Fibroblast of the conjunctiva (primary cell): ENCODE measurements at regions not wholly inside any gene's neighbourhood (a gene's known extent, or its start where the extent isn't known, plus 50 kb on each side); places are given as distances from the start of the nearest gene placed in this dataset.

Experiments used
- DNase-seq: peaks from one replicate; pipeline ENCODE4 v3.0.0-alpha.2; 2010; ENCODE audit warnings: low read depth

DNA sequence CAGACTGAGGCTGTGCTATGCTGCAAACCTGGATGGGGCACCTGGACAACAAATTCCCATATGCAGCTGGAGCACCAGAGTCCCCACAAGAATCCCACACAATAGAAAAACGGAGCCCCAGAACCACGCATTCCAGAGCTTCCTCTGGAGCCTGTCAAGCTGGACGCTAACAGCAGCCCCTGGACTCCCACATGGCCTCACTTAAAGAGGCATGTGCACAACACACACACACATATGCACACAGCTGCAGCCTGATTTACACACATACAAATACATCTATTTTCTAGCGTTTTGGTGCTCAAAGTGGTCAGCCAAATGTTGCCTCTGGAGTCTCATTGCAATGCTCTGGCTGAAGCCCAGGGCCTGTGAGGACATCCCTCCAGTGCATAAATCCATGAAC, 632.7 kb upstream of the ID2 start:
- no peak for DNase-seq

DNA sequence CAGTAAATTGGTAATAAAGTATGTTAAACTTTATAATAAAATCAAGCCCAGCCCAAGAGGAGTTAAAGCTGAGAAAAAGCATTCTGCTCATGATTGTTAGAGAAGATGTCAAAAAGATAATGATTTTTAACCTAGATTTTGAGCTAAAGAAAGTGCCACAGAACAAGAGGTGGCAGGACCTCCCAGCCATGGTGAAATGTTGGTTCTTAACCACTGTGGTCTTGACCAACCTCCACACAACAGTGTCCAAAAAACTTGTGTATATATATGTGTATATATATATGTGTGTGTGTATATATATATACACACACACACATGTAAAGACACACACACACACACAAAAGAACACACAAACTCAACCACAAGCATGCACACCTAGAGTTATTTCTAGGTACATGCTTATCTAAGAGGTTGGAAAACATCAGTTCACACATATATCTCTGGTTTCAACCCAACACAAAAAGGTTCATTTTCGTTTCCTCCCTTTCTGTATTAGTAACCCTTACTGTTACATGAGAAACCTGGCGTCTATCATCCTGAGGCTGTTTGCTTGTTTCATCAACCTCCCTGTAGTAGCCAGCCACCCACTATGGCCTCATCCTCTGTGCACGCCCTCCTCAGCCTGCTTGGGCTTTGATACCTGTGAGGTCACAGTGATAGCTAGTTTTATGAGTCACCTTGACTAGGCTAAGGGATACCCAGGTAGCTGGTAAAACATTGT, 631.8 kb upstream of the ID2 start:
- DNase-seq: no peak

DNA sequence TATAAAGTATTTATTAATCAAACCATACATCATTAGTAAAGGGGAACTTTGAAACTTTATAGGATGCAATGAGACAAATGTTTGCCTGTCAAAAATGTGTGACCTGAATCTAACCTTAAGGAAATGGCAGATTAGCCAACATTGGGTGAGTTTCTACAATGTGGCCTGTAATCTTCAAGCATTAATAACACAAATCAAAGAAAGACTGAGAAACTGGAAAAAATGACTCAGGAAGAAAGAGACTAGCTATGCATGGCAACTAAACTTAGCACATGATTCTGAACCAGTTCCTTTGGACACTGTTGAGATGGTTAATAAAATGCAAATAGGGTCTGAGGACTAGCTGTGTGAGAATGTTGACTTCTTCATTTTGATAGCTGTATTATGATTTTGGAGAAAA, 628.6 kb upstream of the ID2 start:
- no peak for DNase-seq

DNA sequence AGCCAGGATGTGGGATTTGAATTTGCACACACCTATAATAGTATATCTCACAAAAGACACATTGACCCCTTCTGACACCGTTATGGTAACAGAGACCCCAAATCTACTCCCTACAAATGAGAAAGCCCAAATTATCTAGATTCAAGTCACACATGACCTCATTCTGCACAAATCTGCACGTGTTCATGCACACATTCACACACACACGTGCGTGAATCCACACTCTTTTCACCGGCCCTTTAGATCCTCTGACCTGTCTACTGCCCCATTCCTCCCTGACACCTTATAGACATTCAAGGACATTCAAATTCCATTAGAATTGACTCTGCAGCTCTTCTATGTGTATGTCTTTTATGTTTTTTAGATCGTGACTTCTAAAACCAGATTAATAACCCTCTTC, 627.8 kb upstream of the ID2 start:
- no peak for DNase-seq

DNA sequence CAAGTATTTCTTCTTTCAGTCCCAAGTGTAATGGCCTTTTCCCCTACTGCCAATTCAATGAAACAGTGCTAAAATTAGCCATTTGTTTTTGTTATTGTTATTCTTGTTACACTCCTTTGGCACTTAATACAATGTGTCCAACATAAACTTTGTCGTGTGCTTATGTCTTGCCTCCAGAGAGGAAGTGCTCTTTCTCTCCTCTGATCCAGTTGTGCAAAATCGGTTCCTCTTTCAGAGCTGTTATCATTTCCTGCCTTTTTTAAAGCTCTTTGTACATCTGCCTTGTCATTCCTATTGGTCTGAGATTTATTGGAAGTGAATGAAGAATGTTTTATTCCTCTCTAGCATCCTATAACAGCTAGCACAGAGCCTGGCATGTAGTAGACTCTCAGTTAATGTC, 623.2 kb upstream of the ID2 start:
- no peak for DNase-seq

DNA sequence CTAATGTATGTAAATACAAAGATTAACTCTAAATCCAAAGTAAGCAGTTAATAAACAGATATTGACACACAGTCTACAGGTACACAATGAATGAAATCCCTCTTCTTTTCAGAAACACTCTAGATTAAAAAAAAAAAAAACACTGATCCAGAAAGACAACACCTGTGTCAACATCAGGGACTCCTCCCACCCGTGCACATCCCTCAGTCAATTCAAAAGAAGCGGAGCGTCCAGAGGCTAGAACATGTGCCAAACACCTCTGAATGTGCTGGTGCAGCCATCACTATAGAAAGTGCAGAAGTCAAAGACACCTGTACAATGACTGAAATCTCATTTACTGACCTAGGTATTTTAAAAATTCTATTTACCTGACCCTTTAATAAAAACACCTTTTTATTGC, 622.6 kb upstream of the ID2 start:
- no peak for DNase-seq

DNA sequence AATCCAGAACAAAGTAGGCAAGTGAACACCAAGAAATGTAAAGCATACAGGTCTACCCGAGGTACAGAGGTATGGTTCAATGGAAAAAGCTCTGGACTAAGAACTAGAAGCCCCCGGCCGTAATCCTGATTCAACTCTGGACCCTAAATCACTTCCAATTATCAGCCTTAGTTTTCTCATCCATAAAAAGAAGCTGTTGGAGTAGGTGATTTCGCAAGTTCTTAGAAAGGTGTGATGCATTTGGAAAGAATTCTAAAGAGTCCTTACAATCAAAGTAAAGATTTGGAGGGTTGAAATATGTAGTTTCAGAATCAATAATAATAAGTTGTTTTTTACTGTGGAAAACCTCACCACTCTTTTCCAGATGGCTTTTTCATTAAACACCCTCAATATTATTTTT, 622.1 kb upstream of the ID2 start:
- no peak for DNase-seq

DNA sequence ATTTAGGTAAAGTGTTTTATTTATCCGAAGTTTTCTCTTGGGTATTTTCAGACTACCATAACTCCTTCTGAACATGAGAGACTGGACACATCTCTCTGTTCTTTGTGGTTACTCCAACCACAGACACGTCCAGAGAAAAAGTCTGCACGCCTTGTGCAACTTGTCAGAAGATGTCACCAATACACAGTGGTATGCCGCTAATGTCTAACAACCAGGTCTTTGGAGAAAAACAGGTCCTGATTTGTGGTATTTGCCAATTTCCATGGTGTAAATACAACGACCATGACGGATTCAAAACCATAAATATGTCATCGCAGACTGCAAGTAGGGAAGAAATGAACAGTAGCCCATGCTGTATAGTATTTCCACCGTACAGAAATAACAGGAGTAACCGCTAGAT, 620.6 kb upstream of the ID2 start:
- DNase-seq: no peak

DNA sequence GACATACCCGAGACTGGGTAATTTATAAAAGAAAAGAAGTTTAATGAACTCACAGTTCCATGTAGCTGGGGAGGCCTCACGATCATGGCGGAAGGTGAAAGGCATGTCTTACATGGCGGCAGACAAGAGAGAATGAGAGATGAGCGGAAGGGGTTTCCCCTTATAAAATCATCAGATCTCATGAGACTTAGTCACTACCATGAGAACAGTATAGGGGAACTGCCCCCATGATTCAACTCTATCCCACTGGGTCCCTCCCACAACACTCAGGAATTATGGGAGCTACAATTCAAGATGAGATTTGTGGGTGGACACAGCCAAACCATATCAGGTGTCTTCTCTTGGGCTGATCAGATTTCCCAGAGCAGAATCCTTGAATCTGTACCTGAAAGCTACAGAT, 617.3 kb upstream of the ID2 start:
- no peak for DNase-seq

DNA sequence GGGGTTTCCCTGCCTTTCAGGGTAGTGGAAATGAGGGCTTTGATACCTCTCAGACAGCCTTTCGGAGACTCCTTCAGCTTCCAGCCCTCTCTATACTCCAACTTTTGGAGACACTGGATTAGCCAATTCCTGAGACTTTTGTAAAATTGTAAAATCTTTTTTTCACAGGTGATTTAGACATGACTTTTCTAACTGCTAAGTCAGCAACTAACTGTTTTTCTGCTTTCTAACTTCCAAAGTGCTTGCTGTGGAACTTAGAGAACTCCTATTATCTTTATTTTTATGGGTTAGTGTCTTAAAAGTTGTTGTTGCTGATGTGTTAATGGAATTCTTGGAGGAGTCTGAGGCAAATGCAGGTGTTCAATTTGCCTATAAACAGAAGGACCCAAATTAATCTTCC, 616.7 kb upstream of the ID2 start:
- DNase-seq: no peak

DNA sequence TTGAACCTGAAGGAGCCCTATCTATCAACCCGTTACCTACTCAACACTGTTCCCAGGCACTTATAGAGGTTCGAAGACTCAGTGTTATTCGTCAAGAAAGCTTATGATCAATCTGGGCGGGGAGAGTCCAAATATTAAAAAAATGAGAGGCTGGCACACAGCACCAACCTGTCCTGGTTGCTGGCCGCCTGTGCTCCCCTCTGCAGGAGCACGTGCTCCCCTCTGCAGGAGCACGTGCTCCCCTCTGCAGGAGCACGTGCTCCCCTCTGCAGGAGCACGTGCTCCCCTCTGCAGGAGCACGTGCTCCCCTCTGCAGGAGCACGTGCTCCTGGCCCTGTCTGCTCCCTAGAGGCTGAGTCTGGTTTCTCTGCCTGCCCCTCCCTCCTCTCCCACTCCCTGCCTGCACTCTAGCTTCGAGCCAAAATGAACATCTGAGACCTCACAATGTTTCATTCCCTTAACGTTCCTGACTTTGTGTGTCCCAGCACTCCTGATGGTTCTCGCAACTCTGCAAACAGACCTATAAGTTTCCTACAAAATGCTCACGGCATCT, 614.0 kb upstream of the ID2 start:
- no peak for DNase-seq

DNA sequence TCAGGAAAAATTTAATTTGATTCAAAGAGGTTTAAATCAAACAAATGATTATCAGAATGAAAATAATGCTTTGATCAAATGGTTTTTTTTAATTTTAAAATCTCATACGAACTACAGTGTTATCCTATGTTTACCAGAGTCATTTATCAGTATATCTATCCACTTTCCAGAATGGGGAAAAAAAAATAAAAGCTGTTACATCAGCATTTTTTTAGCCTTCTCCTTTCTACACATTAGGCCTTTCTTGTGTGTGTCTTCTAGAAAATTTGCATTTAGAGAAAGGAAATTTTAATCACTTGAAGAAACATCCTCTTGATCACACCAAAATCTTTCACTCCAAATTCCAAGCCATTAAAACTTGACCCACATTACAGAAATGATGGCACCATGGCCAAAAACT, 608.9 kb upstream of the ID2 start:
- no peak for DNase-seq

DNA sequence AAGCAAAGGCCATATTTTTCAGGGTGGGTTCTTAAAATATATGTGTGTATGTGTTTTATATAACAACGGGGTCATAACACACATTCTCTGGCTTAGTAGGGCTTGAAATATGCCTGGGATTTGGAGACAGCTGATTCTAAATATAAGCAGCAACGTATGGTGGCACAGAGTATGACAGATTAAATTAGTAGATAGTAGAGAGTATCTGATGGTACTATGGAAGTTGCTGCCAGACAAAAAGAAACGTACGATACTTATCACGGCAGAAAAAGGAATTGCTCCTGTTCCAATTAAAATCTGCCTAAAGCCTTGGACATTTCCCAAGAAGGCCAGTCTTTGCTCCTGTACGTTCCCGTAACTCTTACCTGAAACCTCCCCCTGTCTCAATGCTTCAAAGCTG, 607.9 kb upstream of the ID2 start:
- no peak for DNase-seq

DNA sequence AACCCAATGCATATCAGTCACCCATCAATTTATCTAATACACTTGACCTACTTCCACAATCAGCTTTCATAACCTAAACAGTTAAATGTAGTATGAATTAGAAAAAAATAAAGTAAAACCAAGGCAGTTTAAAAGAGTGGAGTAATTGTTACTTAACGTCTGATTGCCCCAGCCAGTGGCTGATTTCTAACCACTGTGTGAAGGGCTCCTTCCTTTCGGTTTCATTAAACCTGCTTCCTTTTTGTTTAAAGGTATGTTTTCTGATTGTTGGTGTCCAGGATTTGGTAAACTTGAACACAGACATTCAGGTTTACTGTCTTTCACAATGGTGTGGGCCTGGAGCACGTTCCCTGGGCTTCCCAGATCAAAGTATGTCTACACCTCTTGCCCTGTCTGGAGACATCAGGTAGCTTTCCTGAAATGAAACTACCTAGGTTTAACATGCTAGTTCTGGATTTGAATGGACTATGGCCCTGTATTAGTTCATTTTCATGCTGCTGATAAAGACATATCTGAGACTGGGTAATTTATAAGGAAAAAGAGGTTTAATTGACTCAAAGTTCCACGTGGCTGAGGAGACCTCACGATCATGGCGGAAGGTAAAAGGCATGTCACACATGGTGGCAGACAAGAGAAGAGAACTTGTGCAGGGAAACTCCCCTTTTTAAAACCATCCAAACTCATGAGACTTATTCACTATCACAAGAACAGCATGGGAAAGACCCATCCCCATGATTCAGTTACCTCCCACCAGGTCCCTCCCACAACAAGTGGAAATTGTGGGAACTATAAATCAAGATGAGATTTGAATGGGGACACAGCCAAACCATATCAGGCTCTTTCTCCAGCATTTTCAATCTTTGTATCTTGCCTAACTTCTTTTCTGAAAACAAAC, 605.2 kb upstream of the ID2 start:
- DNase-seq: no peak

DNA sequence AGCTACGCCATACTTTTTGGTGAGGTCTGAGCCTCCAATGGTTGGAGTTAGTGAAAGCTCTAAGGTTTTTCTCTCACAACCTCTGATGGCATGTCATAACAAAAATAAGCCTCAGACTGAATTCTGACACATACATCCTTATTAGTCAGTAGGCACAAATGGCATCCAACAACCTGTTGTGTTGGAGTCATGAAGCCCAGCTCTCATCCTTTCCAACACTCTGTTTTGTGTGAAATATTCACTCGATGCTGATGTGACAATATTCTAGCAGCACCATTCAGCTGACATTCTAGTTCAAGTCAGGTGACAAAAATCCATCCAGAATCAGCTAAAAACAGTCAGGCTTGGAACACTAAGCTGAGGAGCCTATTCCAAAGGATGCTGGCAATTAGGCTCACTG, 603.2 kb upstream of the ID2 start:
- DNase-seq: no peak

DNA sequence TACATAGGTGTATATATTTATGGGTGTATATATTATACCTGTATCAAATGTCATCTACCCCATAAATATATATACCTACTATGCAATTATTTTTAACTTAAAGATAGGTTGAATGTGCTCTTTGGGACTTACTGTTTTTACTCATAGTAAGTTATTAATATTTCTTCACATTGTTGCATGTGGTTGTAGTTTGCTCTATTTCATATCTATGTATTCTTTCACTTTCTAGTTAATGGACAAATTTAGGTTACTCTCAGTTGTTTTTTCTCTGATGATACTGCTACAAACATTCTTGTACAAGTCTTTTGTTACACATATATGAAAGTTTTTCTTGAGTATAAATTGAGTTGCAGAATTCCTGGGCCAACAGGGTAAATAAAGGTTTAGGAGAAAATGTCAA, 601.8 kb upstream of the ID2 start:
- no peak for DNase-seq

DNA sequence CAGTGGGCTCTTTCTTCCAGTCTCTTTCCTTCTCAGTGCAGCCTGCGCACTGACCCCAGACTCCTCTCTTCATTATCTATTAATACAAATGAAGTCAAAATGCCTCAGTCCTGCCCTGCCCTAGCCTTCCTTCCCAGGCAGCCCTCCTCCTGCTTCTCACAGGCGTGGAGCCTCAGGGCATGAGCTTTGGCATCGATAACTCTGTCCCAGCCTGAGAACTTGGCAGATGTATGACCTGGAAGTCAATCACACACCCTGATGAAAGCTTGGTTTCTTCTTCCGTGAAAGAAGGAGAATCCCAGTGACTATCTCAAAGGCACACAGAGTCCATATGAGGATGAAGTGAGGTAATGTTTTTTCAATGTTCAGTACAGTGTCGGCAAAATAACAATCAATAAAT, 600.7 kb upstream of the ID2 start:
- no peak for DNase-seq

DNA sequence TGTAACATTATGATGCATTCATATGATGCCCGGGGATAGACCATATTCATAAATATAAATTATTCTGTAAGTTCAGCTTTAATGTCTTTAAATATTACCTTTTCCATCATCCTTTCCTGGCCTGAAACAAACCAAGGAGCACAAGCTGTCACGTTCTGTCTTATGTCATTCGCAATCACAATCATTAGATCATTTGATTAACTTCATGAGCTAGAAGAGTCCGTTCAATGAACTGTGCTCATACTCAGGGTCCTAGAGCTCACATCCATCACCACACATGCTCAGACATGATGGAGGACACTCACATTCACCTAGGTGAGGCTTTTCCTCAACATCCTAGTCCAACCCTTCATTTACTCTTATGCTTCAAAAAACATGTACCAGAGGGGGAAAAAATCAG, 599.0 kb upstream of the ID2 start:
- DNase-seq: no peak

DNA sequence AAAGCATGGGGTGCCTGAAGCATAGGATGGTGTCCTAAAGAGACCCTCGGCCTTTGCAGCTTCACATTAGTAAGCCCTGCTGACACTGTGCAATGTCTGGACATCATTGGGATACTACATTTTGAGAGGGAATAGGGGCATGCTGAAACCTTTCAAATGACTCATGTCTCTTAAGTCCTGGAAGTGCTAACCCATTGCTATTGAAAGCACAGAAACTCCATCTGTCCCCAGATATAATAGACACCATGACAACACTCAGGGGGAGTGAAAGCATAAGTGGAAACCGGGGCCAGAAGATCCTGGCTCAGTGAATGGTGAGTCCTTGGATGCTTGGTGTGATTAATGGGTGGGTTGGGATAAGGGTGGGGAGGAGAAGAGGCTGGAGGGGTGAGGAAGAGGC, 595.5 kb upstream of the ID2 start:
- no peak for DNase-seq

DNA sequence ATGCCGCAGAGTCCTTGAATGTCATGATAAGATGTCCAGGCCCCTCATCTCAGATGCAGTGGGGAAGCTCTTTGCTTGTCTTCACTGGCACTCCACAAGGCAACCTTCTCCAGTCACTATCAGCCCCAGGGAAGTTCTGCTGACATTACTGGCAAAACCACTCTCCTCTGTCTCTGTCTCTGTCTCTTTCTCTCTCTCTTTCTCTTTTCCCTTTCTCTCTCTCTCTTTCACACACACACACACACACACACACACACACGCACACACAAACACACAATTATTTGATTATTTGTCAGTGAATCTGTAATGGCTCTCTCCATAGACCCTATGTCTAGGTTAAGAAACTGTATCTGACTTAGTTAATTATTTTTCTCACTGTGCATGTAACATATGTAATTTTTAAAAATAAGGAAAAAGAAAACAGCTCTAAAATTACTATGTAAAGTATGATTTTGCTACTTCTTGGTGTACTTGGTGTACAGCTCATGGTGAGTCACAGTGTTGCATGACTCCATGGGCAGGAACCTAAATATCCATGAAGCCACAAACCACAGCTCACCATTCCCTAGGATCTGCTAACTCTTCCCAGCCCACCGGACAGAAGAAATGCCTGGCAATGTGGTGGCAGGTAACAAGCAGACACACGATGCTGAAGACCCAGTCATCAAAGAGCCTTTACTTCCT, 594.9 kb upstream of the ID2 start:
- peak; percentile 62 for DNase-seq

DNA sequence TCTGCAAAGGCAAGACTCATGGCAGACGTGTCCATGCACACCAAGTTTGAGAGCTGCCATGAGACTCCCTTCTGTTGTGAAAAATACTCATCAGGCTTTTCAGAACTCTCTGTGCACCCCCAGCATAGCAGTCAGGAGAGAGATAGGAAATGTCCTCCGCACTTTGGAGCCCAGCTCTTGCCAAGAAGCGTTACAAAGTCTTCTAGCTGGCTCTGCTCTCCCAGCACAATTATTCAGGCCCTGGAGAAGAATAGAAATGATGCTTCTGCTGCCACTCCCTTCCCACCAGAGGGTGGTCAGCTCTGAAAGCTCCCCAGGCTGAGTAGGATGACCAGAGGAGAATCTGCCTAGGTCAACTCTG, 594.4 kb upstream of the ID2 start:
- DNase-seq: no peak

DNA sequence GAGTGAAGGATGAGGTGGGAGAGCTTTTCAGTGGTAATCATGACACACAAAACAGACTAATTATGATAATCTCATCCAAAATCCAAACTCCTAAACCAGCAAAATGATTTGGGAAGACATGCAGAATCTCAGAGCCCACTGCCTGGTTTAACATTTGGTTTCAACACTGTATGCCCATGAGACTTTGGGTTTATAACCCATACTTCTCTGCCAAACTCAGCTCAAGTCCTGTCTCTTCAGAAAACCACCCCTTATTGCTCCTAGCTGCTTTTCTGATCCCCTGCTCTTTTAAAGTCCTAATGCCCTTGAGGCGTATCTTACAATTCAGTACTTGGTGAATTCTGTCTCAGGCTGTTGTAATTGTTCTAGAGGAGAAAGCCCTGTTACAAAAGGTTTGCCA, 593.0 kb upstream of the ID2 start:
- no peak for DNase-seq

DNA sequence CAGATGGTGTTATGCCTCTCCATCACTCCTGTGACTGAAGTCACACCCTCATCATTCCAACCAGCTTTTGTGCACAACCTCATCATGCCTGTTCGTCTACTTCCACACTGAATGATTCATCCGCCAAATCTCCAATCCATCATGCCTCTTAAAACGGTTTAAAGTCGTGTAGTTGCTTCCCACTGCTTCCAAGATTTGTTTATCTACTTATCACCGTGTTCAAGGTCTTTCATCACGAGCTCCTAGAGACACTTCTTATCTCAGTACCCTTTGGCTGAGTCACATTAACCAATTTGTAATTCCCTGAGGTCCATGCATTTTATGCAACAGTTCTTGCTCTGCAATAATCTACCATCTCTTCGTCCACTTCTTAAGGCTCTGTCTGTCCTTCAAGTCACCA, 592.3 kb upstream of the ID2 start:
- DNase-seq: no peak
